GM19452 (cell line): ENCODE measurements at regions not wholly inside any gene's neighbourhood (a gene's known extent, or its start where the extent isn't known, plus 50 kb on each side); places are given as distances from the start of the nearest gene placed in this dataset.

Experiments
- ATAC-seq: cut with Tn5 transposase; IDR thresholded peaks from one replicate; pipeline ENCODE4 v1.9.1; 2021; ENCODE audit not compliant: unreplicated experiment

- no peak for ATAC-seq
Observed at GRCh38 chr13:111533900-111534683, 213.7 kb downstream of the TEX29 start.

GRCh38 chr13:111534751-111535522 is 214.5 kb downstream of the TEX29 start:
- ATAC-seq, result no peak

GRCh38 chr13:111535523-111535811 is 215.0 kb downstream of the TEX29 start:
- no peak for ATAC-seq

GRCh38 chr13:111536075-111536642 is 215.7 kb downstream of the TEX29 start:
- ATAC-seq, result no peak

GRCh38 chr13:111537115-111537728 is 216.8 kb downstream of the TEX29 start:
- no peak for ATAC-seq

- ATAC-seq, result no peak
Observed at GRCh38 chr13:111537843-111538499, 217.5 kb downstream of the TEX29 start.

GRCh38 chr13:111539252-111539651 is 218.8 kb downstream of the TEX29 start:
- no peak for ATAC-seq

GRCh38 chr13:111539791-111540446 is 219.5 kb downstream of the TEX29 start:
- no peak for ATAC-seq

GRCh38 chr13:111540486-111540885 is 220.0 kb downstream of the TEX29 start:
- no peak for ATAC-seq

GRCh38 chr13:111541345-111541744 is 220.9 kb downstream of the TEX29 start:
- ATAC-seq, result no peak

- ATAC-seq, result no peak
Observed at GRCh38 chr13:111541752-111542529, 221.5 kb downstream of the TEX29 start.

GRCh38 chr13:111542530-111543341 is 222.3 kb downstream of the TEX29 start:
- ATAC-seq, result no peak

- no peak for ATAC-seq
Observed at GRCh38 chr13:111546921-111547675, 226.7 kb downstream of the TEX29 start.

- no peak for ATAC-seq
Observed at GRCh38 chr13:111547726-111548273, 227.4 kb downstream of the TEX29 start.

- ATAC-seq, result no peak
Observed at GRCh38 chr13:111548301-111548700, 227.9 kb downstream of the TEX29 start.

GRCh38 chr13:111548805-111549204 is 228.4 kb downstream of the TEX29 start:
- no peak for ATAC-seq

GRCh38 chr13:111549464-111549863 is 229.0 kb downstream of the TEX29 start:
- no peak for ATAC-seq

- no peak for ATAC-seq
Observed at GRCh38 chr13:111550062-111550461, 229.6 kb downstream of the TEX29 start.
